Panc1 (cell line): ENCODE measurements at regions not wholly inside any gene's neighbourhood (a gene's known extent, or its start where the extent isn't known, plus 50 kb on each side); places are given as distances from the start of the nearest gene placed in this dataset.

Experiments used
- POLR2AphosphoS5 ChIP-seq: IDR thresholded peaks from 2 replicates; pipeline ENCODE4 v1.6.1; 2012; ENCODE audit warnings: mild to moderate bottlenecking, low read depth, low read length, moderate library complexity
- TCF7L2 ChIP-seq: IDR thresholded peaks from 2 replicates; pipeline ENCODE4 v1.6.1; 2011; ENCODE audit warnings: mild to moderate bottlenecking, low read depth, low read length, inconsistent platforms
- TF ChIP-seq, protein P1 (sequence below): fragments of 450-650 bp; IDR thresholded peaks from 2 replicates; pipeline ENCODE4 v1.5.1; 2017; ENCODE audit warnings: mild to moderate bottlenecking

DNA sequence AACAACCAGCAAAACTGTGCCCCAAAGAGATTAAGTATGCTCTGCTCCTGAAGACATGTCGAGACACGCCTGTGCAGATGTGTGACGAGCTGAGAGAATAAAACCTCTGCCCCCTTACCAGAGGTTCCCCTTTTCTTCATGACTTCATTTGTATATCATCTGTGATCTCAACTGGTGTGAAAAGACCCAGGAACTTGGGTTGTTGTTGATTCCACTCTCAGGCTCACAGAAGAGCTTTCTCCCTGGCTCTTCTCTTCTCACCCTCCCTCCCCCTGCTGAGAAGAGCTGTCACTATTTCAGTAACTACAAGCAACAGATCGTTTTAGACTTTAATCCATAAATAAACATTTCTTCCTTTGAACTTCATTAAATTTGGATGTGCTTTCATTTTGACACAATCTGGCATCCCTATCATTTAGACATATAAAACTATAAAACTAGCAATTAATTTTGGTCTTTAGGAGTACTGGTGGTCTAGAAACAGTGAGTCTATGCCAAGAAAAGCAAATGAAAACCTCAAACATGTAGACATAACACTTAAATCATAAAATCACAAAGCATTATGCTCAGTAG lies 179.3 kb upstream of the FZD8 start:
- no peak for TF ChIP-seq TCF7L2
- TF ChIP-seq, protein P1, sequence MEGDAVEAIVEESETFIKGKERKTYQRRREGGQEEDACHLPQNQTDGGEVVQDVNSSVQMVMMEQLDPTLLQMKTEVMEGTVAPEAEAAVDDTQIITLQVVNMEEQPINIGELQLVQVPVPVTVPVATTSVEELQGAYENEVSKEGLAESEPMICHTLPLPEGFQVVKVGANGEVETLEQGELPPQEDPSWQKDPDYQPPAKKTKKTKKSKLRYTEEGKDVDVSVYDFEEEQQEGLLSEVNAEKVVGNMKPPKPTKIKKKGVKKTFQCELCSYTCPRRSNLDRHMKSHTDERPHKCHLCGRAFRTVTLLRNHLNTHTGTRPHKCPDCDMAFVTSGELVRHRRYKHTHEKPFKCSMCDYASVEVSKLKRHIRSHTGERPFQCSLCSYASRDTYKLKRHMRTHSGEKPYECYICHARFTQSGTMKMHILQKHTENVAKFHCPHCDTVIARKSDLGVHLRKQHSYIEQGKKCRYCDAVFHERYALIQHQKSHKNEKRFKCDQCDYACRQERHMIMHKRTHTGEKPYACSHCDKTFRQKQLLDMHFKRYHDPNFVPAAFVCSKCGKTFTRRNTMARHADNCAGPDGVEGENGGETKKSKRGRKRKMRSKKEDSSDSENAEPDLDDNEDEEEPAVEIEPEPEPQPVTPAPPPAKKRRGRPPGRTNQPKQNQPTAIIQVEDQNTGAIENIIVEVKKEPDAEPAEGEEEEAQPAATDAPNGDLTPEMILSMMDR = no peak
- no peak for TF ChIP-seq POLR2AphosphoS5
